Prostate gland (tissue), 2 donors: ENCODE measurements at regions not wholly inside any gene's neighbourhood (a gene's known extent, or its start where the extent isn't known, plus 50 kb on each side); places are given as distances from the start of the nearest gene placed in this dataset.

Experiments used
- CTCF ChIP-seq, 4 experiments: fragments of 200-600 bp in 2 of 4; fragments of 450-650 bp in 2 of 4; sonication (generic) in 2 of 4; IDR thresholded peaks; 1 replicate in 3 of 4; 2 replicates in 1 of 4; pipeline ENCODE4 v1.5.1; 2016 to 2019; ENCODE audit warnings: antibody characterized with exemption in 4 of 4, mild to moderate bottlenecking in 2 of 4, moderate library complexity in 2 of 4
- POLR2A ChIP-seq: fragments of 450-650 bp; IDR thresholded peaks from one replicate; pipeline ENCODE4 v1.6.1; 2016; ENCODE audit warnings: antibody characterized with exemption, mild to moderate bottlenecking
- POLR2AphosphoS5 ChIP-seq: sonication (generic); formaldehyde crosslinking; IDR thresholded peaks from one replicate; pipeline ENCODE4 v1.6.1; 2017; ENCODE audit warnings: antibody characterized with exemption

- no peak for TF ChIP-seq CTCF (IDR thresholded peaks at IDR 0.05)
- TF ChIP-seq POLR2AphosphoS5, result no peak
- TF ChIP-seq POLR2A, result no peak
Observed at GRCh38 chr2:5494212-5494611, 198.0 kb upstream of the SOX11 start.
